Coronary artery (tissue), 2 donors: ENCODE measurements at regions not wholly inside any gene's neighbourhood (a gene's known extent, or its start where the extent isn't known, plus 50 kb on each side); places are given as distances from the start of the nearest gene placed in this dataset.
"Not testable (repeated sequence)": the region's sequence is repeated elsewhere in the genome, so short reads cannot be mapped to it uniquely, and the experiment has no call there.

ENCODE experiments used
- DNase-seq: peaks from one replicate; pipeline ENCODE4 v3.0.0-alpha.2; 2017; ENCODE audit warnings: low spot score
- H3K27ac ChIP-seq, 2 donors: fragments of 200-600 bp; sonication (generic); one replicate each; pipeline ENCODE4 v1.5.1; 2016 to 2019
- H3K4me3 ChIP-seq: fragments of 200-600 bp; sonication (generic); 2 replicates; pipeline ENCODE4 v1.5.1; 2016; ENCODE audit warnings: mild to moderate bottlenecking, moderate library complexity
- TF ChIP-seq, protein P1 (sequence below): fragments of 200-600 bp; sonication (generic); IDR thresholded peaks from one replicate; pipeline ENCODE4 v1.5.1; 2019; ENCODE audit warnings: antibody characterized with exemption

GRCh38 chr16:9630119-9630518 lies 538.7 kb downstream of the HAPSTR1 start:
- Histone ChIP-seq H3K27ac (no peak overlapping the region), H3K4me3 (no peak overlapping the region)
- TF ChIP-seq, protein P1, sequence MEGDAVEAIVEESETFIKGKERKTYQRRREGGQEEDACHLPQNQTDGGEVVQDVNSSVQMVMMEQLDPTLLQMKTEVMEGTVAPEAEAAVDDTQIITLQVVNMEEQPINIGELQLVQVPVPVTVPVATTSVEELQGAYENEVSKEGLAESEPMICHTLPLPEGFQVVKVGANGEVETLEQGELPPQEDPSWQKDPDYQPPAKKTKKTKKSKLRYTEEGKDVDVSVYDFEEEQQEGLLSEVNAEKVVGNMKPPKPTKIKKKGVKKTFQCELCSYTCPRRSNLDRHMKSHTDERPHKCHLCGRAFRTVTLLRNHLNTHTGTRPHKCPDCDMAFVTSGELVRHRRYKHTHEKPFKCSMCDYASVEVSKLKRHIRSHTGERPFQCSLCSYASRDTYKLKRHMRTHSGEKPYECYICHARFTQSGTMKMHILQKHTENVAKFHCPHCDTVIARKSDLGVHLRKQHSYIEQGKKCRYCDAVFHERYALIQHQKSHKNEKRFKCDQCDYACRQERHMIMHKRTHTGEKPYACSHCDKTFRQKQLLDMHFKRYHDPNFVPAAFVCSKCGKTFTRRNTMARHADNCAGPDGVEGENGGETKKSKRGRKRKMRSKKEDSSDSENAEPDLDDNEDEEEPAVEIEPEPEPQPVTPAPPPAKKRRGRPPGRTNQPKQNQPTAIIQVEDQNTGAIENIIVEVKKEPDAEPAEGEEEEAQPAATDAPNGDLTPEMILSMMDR: no peak
- no peak for DNase-seq

- Histone ChIP-seq H3K27ac (no peak overlapping the region), H3K4me3 (no peak overlapping the region)
- TF ChIP-seq, protein P1: no peak
- no peak for DNase-seq
Observed at GRCh38 chr16:9630985-9631384, 539.5 kb downstream of the HAPSTR1 start.

DNA sequence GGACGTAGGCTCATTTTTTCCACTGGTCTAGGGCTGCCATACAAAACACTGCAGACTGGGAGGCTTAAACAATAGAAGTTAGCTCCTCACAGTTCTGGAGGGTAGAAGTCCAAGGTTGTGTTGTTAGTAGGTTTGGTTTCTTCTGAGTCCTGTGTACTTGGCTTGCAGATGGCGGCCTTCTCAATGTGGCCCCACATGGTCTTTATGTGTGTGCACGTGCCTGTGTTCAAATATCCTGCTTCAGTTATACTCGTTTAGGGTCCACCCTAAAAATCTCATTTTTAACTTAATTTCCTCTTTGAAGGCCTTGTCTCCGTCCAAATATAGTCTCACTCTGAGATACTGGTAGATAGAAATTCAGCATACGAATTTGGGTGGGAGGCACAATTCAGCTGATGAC lies 542.4 kb downstream of the HAPSTR1 start:
- TF ChIP-seq, protein P1: no peak
- H3K27ac ChIP-seq: no peak overlapping the region
- no peak overlapping the region for H3K4me3 ChIP-seq
- DNase-seq: no peak

DNA sequence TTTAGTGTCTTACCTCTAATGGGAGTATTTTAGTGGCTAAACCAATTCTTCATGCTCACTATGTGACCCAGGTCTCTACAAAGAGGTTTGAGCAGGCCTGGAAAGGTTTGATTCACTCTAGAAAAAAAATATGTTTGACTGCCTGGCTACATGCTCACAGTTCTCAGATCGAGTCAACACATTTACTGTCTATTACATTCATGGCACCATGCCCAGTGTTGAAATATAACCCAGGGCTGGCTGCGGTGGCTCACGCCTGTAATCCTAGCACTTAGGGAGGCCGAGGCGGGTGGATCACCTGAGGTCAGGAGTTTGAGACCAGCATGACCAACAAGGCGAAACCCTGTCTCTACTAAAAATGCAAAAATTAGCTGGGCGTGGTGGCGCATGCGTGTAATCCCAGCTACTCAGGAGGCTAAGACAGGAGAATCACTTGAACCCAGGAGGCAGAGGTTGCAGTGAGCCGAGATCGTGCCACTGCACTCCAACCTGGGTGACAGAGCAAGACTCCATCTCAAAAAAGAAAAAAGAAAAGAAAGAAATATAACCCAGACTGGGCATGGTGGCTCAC lies 543.8 kb downstream of the HAPSTR1 start:
- not testable (repeated sequence) for DNase-seq, H3K4me3 ChIP-seq, H3K27ac ChIP-seq

DNA sequence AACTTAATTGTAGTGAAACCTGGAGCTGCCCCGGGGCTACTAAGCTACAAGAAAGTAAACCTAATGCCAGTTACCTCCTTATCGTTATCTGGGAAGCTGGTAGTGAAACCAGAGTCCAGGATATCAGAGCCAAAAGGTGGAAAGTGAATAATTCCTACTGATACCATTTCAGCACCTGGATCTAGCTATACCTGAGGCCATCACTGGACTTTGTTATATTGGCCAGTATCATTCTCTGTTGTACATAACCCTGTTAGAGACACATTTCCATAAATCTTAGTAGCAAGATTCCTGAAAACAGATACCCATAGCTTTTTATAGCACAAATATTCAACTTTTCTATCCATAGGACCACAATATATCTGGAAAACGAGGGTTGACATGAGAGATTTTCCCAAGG lies 538.0 kb downstream of the GRIN2A start:
- no peak overlapping the region for H3K27ac ChIP-seq
- TF ChIP-seq, protein P1: no peak

DNA sequence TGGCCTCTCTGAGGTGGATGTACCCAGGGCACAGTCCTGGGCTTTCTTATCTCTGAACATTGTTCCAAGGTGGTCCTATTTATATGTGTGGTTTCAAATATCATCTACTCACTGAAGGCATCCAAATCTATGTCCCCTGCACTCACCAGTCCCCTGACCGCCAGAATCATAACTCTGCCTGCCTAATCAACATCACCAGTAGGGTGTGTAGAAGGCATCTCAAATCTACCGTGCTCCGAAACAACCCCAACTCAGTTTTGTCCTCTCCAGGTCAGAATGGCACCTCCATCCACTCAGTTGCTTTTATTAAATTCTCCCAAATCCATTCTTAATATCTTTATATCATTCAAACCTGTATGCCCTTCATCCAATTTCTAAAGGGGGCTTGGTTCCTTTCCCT lies 536.3 kb downstream of the GRIN2A start:
- no peak for DNase-seq
- no peak overlapping the region for H3K4me3 ChIP-seq
- H3K27ac ChIP-seq: no peak overlapping the region
- TF ChIP-seq, protein P1: no peak

More for the DNA sequence above, 538.0 kb downstream of the GRIN2A start:
- no peak for DNase-seq
- H3K4me3 ChIP-seq: no peak overlapping the region

GRCh38 chr16:9647981-9648701 lies 534.1 kb downstream of the GRIN2A start:
- no peak overlapping the region for H3K27ac ChIP-seq
- TF ChIP-seq, protein P1: peak; percentile 59
- DNase-seq: no peak
- H3K4me3 ChIP-seq: no peak overlapping the region
